Stimulated activated CD4-positive, alpha-beta T cell treated with anti-CD3 and anti-CD28 coated beads, Interleukin-4, amount 100 ng/mL, for 48 hours (primary cell): ENCODE measurements at regions not wholly inside any gene's neighbourhood (a gene's known extent, or its start where the extent isn't known, plus 50 kb on each side); places are given as distances from the start of the nearest gene placed in this dataset.

Experiments
- DNase-seq, 2 donors: peaks; one replicate each; pipeline ENCODE4 v3.0.0-alpha.2; 2020; ENCODE audit warnings: low read depth in 2 of 2

- DNase-seq: no peak
These were observed 113.0 kb downstream of the LITAF start for GRCh38 chr16:11473728-11474127.

- DNase-seq: no peak
These were observed 112.0 kb downstream of the LITAF start for GRCh38 chr16:11474617-11475291.

- no peak for DNase-seq
These were observed 110.7 kb downstream of the LITAF start for GRCh38 chr16:11475896-11476630.

- no peak for DNase-seq
These were observed 110.0 kb downstream of the LITAF start for GRCh38 chr16:11476676-11477075.

- DNase-seq: no peak
These were observed 108.1 kb downstream of the LITAF start for GRCh38 chr16:11478431-11479119.

- DNase-seq: no peak
These were observed 106.8 kb downstream of the LITAF start for GRCh38 chr16:11479916-11480315.

GRCh38 chr16:11480634-11481033 is 106.1 kb downstream of the LITAF start:
- DNase-seq: no peak

GRCh38 chr16:11481987-11482386 is 104.7 kb downstream of the LITAF start:
- no peak for DNase-seq

- no peak for DNase-seq
These were observed 103.6 kb downstream of the LITAF start for GRCh38 chr16:11482946-11483748.

GRCh38 chr16:11484691-11485258 is 101.9 kb downstream of the LITAF start:
- no peak for DNase-seq

GRCh38 chr16:11485676-11486075 is 101.0 kb downstream of the LITAF start:
- no peak for DNase-seq

- DNase-seq: no peak
These were observed 99.4 kb downstream of the LITAF start for GRCh38 chr16:11487289-11487688.

- no peak for DNase-seq
These were observed 98.4 kb downstream of the LITAF start for GRCh38 chr16:11488304-11488703.

GRCh38 chr16:11491524-11491923 is 95.2 kb downstream of the LITAF start:
- no peak for DNase-seq

GRCh38 chr16:11492808-11493530 is 93.8 kb downstream of the LITAF start:
- DNase-seq: no peak

GRCh38 chr16:11493531-11493929 is 93.2 kb downstream of the LITAF start:
- DNase-seq: no peak

GRCh38 chr16:11494029-11494428 is 92.7 kb downstream of the LITAF start:
- no peak for DNase-seq

GRCh38 chr16:11494433-11494832 is 92.3 kb downstream of the LITAF start:
- DNase-seq: no peak

GRCh38 chr16:11495066-11495407 is 91.7 kb downstream of the LITAF start:
- DNase-seq: no peak
